Adrenal gland (tissue), 5 donors: ENCODE measurements at regions not wholly inside any gene's neighbourhood (a gene's known extent, or its start where the extent isn't known, plus 50 kb on each side); places are given as distances from the start of the nearest gene placed in this dataset.

ENCODE experiments used
- CTCF ChIP-seq, 6 experiments: fragments of 450-650 bp in 4 of 6; fragments of 200-600 bp in 2 of 6; sonication (generic) in 1 of 6; IDR thresholded peaks; 1 replicate in 5 of 6; 2 replicates in 1 of 6; pipeline versions ENCODE4 v1.5.1 to v1.8.0; 2016 to 2021; ENCODE audit warnings: antibody characterized with exemption in 6 of 6, mild to moderate bottlenecking in 2 of 6, moderate library complexity in 1 of 6
- POLR2A ChIP-seq, 2 donors: fragments of 450-650 bp; IDR thresholded peaks; one replicate each; pipeline ENCODE4 v1.6.1; 2017; ENCODE audit warnings: antibody characterized with exemption in 2 of 2, mild to moderate bottlenecking in 2 of 2, moderate library complexity in 1 of 2
- donor health status: DM: no; HTN: no; CAD: no.

GRCh38 chr1:101139130-101139529 lies 97.7 kb upstream of the S1PR1 start:
- TF ChIP-seq CTCF (IDR thresholded peaks at IDR 0.05) (no peak), POLR2A (IDR thresholded peaks at IDR 0.05) (no peak)
